ENCODE measurements at regions not wholly inside any gene's neighbourhood (a gene's known extent, or its start where the extent isn't known, plus 50 kb on each side); places are given as distances from the start of the nearest gene placed in this dataset.
A peak's percentile ranks its signal among the peaks of the same experiment; 100 is the strongest.

GRCh38 chr10:107718864-107719263 is 554.4 kb upstream of the SORCS1 start:
- Mint-ChIP-seq H3K9me3 (ENCODE audit: unreplicated experiment) (no peaks in the 10 kb centered on the region), H3K27me3 (ENCODE audit: insufficient read depth, unreplicated experiment) (no peaks in the 10 kb centered on the region), H3K27ac (ENCODE audit: low read depth, unreplicated experiment) (no peak overlapping the region), H3K4me3 (ENCODE audit: unreplicated experiment) (no peak overlapping the region), H3K36me3 (ENCODE audit: insufficient read depth, unreplicated experiment) (no peaks in the 10 kb centered on the region), H3K4me1 (ENCODE audit: insufficient read depth, unreplicated experiment) (peaks cover 23% of the 10 kb centered on the region)
- intact Hi-C loops (cut with micrococcal nuclease) = no loop called here
- CTCF ChIA-PET = no interaction called here
- POLR2A ChIA-PET = no interaction called here
- peak; percentile 24 for DNase-seq (ENCODE audit: unreplicated experiment)
- BruUV-seq (replicated peaks) = no TSS peak
- TF ChIP-seq, protein P1, sequence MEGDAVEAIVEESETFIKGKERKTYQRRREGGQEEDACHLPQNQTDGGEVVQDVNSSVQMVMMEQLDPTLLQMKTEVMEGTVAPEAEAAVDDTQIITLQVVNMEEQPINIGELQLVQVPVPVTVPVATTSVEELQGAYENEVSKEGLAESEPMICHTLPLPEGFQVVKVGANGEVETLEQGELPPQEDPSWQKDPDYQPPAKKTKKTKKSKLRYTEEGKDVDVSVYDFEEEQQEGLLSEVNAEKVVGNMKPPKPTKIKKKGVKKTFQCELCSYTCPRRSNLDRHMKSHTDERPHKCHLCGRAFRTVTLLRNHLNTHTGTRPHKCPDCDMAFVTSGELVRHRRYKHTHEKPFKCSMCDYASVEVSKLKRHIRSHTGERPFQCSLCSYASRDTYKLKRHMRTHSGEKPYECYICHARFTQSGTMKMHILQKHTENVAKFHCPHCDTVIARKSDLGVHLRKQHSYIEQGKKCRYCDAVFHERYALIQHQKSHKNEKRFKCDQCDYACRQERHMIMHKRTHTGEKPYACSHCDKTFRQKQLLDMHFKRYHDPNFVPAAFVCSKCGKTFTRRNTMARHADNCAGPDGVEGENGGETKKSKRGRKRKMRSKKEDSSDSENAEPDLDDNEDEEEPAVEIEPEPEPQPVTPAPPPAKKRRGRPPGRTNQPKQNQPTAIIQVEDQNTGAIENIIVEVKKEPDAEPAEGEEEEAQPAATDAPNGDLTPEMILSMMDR (IDR thresholded peaks at IDR 0.05; ENCODE audit: unreplicated experiment) = no peak

GRCh38 chr10:107717046-107717445 is 552.5 kb upstream of the SORCS1 start:
- TF ChIP-seq, protein P1 (IDR thresholded peaks at IDR 0.05; ENCODE audit: unreplicated experiment) = no peak
- BruUV-seq (replicated peaks) = no TSS peak
- DNase-seq (ENCODE audit: unreplicated experiment) = peak; percentile 23
- ChIA-PET POLR2A (interaction anchor here (0.7 kb wide), 1 partner anchor 675 kb away, joined by 4 read pairs; no protein-coding TSS in a partner anchor), CTCF (no interaction called here)
- Mint-ChIP-seq H3K36me3 (ENCODE audit: insufficient read depth, unreplicated experiment) (no peaks in the 10 kb centered on the region), H3K27me3 (ENCODE audit: insufficient read depth, unreplicated experiment) (no peaks in the 10 kb centered on the region), H3K9me3 (ENCODE audit: unreplicated experiment) (no peaks in the 10 kb centered on the region), H3K4me3 (ENCODE audit: unreplicated experiment) (no peak overlapping the region), H3K27ac (ENCODE audit: low read depth, unreplicated experiment) (no peak overlapping the region), H3K4me1 (ENCODE audit: insufficient read depth, unreplicated experiment) (peaks cover 23% of the 10 kb centered on the region)
- intact Hi-C loops (cut with micrococcal nuclease) = no loop called here

DNA sequence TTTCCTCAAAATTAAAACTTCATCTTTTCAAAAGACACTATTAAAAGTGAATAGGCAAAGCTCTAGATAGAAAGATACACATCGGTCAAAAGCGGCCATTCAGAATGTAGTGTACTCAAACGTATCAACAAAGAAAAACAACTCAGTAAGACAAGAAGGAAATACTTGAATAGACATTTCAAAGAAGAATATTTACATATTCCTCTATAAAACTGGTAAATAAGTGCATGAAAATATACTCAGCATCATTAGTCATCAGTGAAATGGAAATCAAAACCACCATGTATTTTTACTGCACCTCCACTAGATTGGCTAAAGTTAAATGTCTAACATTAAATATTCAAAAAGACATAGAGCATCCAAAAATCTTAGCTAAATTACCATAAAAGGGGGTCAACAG is 551.1 kb upstream of the SORCS1 start:
- peaks cover 23% of the 10 kb centered on the region for H3K4me1 Mint-ChIP-seq (ENCODE audit: insufficient read depth, unreplicated experiment)
- BruUV-seq (replicated peaks) = no TSS peak
- H3K27ac Mint-ChIP-seq (ENCODE audit: low read depth, unreplicated experiment) = no peak overlapping the region
- DNase-seq (ENCODE audit: unreplicated experiment) = no peak
- intact Hi-C loops (cut with micrococcal nuclease) = no loop called here
- no peaks in the 10 kb centered on the region for H3K27me3 Mint-ChIP-seq (ENCODE audit: insufficient read depth, unreplicated experiment)
- H3K9me3 Mint-ChIP-seq (ENCODE audit: unreplicated experiment) = no peaks in the 10 kb centered on the region
- POLR2A ChIA-PET = no interaction called here
- CTCF ChIA-PET = no interaction called here
- H3K36me3 Mint-ChIP-seq (ENCODE audit: insufficient read depth, unreplicated experiment) = no peaks in the 10 kb centered on the region
- H3K4me3 Mint-ChIP-seq (ENCODE audit: unreplicated experiment) = no peak overlapping the region
- TF ChIP-seq, protein P1 (IDR thresholded peaks at IDR 0.05; ENCODE audit: unreplicated experiment) = no peak

GRCh38 chr10:107708981-107709380 is 544.5 kb upstream of the SORCS1 start:
- no TSS peak for BruUV-seq (replicated peaks)
- Mint-ChIP-seq H3K27me3 (ENCODE audit: insufficient read depth, unreplicated experiment) (no peaks in the 10 kb centered on the region), H3K9me3 (ENCODE audit: unreplicated experiment) (no peaks in the 10 kb centered on the region), H3K4me3 (ENCODE audit: unreplicated experiment) (no peak overlapping the region), H3K4me1 (ENCODE audit: insufficient read depth, unreplicated experiment) (no peaks in the 10 kb centered on the region), H3K27ac (ENCODE audit: low read depth, unreplicated experiment) (no peak overlapping the region), H3K36me3 (ENCODE audit: insufficient read depth, unreplicated experiment) (no peaks in the 10 kb centered on the region)
- ChIA-PET CTCF (no interaction called here), POLR2A (no interaction called here)
- intact Hi-C loops (cut with micrococcal nuclease) = no loop called here
- no peak for DNase-seq (ENCODE audit: unreplicated experiment)
- TF ChIP-seq, protein P1 (IDR thresholded peaks at IDR 0.05; ENCODE audit: unreplicated experiment) = no peak

Measured in MCF 10A (cell line).